Activated CD8-positive, alpha-beta memory T cell treated with anti-CD3 and anti-CD28 coated beads, Interleukin-2, amount 50 U/mL, for 24 hours (primary cell): ENCODE measurements at regions not wholly inside any gene's neighbourhood (a gene's known extent, or its start where the extent isn't known, plus 50 kb on each side); places are given as distances from the start of the nearest gene placed in this dataset.
"Not testable (repeated sequence)": the region's sequence is repeated elsewhere in the genome, so short reads cannot be mapped to it uniquely, and the experiment has no call there.

Experiments used
- DNase-seq: peaks from one replicate; pipeline ENCODE4 v3.0.0-alpha.2; 2020; ENCODE audit errors: extremely low read depth

DNA sequence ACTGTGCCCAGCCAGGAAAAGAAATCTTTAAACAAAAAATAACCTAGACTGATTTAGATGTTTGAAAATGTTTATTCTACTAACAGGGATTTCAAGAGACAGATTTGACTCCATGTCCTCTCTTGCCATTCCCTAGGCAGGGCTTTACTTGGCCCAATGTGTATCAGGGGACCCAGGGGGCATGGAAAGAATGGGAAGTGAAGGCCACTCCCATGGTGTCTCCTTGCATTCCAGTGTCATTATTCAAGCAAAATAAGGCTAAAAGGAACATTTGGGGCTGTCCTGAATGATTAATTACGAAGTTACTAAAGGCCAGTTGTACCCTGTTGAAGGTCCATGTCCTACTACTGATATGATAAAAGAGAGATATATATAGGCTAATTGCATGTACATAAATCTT is 151.9 kb upstream of the ATF7IP start:
- DNase-seq, result no peak

DNA sequence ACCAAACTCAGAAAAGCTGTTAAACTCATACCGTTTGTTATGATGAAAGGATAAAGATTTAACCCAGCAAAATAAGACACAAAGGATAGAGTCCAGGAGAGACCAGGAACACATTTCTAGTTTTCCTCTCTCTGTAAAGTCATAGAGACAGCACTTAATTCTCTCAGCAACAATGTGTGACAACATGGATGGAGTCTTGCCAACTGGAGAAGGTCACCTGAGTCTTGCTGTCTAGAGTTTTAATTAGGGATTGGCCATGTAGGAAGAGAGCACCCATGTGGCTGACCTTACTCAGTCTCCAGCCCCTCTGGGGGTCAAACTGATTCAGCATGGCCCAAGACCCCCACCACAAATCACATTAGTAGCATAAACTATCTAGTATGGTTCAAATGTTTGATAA is 151.0 kb upstream of the ATF7IP start:
- no peak for DNase-seq

DNA sequence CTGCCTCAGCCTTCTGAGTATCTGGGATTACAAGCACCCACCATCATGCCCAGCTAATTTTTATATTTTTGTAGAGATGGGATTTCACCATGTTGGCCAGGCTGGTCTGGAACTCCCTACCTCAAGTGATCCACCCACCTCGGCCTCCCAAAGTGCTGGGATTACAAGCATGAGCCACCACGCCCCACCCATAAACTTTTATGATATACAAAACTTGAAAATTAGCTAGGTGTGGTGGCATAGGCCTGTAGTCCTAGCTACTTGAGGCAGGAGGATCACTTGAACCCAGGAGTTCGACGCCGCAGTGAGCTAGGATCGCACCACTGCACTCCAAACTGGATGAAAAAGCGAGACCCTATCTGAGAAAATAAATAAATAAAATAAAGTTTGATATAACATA is 149.5 kb upstream of the ATF7IP start:
- not testable (repeated sequence) for DNase-seq

DNA sequence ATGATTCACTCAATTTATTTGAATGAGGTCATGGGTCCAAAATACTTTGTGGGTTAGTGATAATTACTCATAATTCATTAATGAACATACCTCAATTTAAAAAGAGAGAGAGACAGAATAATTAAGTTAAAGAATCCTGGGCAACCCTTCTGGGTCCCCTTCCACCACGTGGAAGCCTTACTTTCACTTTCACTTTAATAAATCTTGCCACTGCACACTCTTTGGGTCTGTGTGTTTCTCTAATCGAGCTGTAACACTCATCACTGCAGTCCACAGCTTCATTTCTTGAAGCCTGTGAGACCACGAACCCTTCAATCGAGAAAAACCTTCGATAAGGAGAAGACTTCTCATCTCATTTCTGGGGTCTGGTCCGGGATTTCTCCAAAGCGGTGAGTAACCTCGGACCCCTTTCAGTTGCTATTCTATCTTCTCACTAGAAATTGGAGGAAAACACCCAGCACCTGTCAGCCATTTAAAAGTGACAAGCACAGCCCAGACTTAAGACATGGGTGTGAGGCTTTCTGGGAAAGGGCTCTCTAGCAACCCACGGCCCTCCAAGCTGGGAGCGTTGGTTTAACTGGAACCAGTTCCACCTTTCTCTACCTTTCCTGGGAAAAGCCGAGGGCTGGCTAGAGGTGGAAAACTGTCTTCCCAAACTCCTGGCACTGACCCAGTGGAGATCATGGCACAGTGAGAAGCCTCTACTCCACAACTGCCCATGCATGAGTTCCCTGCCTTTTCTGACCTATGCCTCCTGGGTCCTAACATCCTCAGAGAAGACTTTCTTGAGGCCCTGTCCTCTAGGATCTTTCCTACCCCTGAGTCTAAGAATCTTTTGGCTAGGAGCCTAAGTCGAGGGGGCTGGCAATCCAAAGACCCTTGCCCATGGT is 148.8 kb upstream of the ATF7IP start:
- no peak for DNase-seq

DNA sequence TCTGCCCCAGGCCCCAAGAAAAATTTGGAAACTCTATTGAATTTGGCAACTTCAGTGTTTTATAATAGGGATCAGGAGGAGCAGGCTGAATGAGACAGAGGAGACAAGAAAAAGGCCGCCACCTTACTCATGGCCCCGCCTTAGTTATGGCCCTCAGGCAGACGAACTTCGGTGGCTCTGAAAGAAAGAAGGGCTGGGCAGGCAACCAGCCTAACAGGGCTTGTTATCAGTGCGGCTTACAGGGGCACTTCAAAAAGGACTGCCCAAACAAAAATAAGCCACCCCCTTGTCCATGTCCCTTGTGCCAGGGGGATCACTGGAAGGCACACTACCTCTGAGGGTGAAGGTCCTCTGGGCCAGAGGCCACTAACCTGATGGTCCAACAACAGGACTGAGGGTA is 146.3 kb upstream of the ATF7IP start:
- no peak for DNase-seq

DNA sequence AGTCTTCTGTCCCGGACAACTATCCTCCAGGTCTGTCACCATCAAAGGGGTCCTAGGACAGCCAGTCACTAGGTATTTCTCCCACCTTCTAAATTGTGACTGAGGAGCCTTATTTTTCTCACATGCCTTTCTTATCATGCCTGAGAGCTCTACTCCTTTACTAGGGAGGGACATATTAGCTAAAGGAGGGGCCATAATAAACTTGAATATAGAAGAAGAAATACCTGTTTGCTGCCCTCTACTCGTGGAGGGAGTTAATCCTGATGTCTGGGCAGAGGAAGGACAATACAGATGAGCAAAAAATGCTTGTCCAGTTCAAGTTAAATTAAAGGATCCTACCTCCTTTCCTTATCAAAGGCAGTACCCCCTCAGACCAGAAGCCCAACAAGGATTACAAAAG is 145.8 kb upstream of the ATF7IP start:
- DNase-seq, result not testable (repeated sequence)

DNA sequence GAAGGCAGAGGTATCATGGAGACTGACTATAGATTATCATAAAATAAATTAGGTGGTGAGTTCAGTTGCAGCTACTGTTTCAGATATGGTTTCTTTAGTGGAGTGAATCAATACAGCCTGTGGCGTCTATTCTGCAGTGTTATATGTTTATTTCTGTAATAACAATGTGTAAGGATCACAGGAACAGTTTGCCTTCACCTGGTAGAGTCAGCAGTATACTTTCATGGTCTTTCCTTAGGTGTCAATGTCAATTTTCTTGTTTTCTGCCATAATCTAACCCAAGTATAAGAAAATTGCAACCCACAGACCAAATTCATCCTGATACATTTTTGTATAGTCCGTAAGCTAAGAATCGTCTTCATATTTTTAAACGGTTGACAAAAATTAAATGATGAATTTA is 140.4 kb upstream of the ATF7IP start:
- no peak for DNase-seq

DNA sequence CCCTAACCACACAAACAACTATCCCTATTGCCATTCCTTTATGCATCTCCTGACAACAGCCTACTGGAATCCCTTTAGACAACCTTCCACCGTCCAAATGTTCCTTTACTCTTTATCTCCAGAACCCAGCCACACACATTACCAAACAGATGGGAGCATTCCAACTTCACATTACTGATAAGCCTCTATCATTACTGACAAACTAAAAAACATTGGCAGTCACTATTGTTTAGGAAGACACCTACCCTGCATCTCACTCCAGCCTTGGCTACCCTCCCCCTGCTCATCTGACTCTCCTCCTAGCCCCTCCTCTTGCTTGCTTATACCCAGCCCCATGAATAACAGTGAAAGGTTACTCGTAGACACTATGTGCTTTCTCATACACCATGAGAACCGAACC is 130.3 kb upstream of the ATF7IP start:
- DNase-seq, result not testable (repeated sequence)

DNA sequence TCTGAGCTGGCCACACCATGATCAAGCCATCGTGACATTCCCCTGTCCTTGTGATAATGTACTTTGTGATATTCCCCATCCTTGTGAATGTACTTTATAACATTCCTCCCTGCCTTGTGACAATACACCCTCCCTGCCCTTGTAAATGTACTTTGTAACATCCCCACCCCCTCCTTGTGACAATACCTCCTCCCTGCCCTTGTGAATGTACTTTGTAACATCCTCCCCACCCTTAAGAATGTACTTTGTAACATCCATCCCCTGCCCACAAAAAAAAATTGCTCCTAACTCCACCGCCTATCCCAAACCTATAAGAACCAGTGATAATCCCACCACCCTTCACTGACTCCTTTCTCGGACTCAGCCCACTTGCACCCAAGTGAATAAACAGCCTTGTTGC is 128.8 kb upstream of the ATF7IP start:
- not testable (repeated sequence) for DNase-seq

DNA sequence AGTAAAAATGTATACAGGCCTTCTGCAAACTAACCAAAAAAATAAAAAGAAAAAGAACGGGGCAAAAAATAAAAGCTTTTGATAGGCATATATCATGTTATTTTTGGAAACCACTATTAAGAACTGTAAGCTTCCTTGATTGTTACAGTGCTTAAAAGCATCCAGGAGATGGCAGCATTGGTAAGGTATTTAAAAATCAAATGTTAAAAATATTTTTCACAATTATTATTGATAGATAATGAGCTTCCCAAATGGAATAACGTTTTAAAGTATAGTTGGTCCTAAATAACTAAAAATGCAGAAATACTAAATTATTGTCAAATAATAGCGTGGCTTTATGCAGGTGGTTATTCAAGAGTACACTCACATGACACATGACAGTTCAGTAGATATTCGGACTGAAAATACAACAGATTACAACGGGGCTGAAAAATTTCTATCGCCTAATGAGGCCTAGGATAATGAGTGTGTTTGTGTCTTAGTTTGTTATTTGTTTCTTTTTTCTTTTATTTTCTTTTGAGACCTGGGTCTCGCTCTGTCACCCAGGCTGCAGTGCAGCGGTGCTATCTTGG is 127.2 kb upstream of the ATF7IP start:
- DNase-seq, result no peak

DNA sequence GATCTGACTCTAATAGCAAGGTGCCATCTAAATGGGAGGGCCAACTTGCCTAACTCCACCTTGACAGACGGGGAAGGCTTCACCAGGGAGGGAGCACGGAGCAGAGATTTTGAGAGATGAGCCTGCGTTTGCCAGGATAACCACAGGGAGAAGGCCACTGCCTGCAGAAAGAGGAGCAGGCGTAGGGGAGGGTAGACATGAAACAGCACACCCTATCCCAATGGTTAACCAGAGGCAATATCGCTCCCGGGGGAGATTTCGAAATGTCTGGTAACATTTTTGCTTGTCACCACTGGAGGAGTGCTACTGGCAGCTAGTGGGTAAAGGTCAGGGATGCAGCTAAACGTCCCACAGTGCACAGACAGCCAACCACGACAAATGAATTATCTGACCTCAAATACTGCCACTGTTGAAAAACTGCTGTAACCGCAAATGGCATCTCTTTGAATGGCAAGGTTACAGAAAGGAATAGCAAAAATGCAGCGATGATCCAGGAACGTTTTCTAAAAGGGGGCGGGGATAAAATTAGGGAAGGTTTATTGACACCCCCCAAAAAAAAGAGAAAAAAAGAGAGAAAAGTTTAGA is 126.0 kb upstream of the ATF7IP start:
- no peak for DNase-seq

DNA sequence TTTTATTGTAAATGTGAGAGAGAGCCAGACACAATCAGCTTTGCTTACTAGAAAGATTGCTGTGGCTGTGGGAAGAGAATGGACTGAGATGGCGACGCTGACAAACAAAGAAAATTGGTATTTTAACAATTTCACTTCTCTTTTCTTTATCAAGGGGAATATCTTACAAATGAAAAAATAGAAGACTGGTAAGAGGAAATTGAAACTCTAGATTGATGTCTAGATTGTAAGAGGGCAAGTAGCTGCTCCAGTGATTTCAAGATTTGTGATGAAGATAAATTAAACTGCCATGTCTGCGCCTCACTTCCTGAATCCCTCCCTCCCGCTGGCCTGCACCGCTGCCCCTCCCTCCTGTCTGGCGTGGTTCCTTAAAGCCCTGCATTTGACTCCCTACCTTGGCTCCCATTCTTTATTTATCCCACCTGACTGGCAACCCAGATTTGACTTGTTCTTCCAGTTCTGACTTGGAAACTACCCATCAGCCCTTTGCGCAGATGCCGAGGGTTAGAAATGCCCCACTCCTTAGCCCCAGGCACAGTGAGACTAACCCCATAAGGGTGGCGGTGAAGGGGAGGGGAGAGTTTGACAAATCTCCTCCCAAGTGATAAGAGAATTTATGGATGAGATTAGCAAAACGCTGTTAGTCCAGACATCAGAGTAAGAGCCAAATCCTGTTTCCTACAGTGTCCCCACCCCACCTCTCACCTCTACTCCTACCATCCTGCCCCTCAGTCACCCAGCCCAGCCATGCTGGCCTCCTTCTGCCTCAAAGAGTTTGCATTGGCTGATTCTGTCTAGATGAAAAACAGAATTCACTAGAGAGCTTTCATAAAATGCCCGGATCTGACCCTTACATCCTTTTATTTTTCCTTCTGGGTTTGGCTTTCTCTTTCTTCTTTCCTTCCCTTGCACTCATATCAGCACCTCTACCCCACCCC is 125.3 kb upstream of the ATF7IP start:
- DNase-seq, result no peak

DNA sequence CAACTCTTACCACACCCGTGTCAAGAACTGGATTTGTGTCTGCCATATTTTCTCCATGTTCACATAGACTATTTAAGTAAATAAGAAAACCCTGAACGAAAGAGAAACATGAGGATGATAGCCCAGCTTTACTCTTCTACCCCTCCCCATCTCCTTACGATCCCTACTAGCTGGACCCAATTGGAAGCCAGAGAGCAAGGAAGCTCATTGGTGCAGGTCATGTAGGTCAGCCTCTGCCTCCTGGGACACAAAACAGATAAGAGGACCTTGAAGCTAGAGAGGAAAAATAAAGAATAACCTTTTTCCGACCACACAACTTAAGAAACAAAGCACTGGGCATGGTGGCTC is 124.6 kb upstream of the ATF7IP start:
- DNase-seq, result no peak

DNA sequence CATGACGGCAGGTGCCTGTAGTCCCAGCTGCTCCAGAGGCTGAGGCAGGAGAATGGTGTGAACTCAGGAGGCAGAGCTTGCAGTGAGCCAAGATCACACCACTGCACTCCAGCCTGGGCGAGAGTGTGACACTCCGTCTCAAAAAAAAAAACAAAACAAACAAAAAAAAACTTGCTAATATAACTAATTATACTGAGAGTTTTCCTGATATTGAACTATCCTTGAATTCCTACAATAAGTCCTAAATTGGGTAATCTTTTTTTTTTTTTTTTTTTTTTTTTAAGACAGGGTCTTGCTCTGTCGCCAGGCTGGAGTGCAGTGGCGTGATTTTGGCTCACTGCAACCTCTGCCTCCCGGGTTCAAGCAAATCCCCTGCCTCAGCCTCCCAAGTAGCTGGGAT is 122.7 kb upstream of the ATF7IP start:
- DNase-seq, result not testable (repeated sequence)

DNA sequence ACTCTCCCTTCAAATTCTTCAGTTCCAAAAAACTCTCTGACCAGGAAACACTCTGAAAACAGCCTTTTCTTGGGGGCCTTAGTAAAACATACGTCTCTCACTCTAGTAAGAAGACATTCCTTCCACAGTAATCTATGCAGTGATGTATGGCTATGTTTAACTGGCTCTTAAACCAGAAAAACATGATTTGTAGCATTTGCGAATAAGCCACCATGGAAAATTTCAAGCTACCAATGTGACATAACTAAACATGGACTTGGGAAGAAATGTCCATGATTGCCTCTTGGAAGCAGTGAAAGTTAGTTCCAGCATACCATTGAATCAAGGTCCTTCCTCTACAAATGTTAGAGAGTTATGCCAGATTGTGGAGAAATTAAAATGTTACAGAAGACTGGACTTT is 121.5 kb upstream of the ATF7IP start:
- DNase-seq, result no peak

DNA sequence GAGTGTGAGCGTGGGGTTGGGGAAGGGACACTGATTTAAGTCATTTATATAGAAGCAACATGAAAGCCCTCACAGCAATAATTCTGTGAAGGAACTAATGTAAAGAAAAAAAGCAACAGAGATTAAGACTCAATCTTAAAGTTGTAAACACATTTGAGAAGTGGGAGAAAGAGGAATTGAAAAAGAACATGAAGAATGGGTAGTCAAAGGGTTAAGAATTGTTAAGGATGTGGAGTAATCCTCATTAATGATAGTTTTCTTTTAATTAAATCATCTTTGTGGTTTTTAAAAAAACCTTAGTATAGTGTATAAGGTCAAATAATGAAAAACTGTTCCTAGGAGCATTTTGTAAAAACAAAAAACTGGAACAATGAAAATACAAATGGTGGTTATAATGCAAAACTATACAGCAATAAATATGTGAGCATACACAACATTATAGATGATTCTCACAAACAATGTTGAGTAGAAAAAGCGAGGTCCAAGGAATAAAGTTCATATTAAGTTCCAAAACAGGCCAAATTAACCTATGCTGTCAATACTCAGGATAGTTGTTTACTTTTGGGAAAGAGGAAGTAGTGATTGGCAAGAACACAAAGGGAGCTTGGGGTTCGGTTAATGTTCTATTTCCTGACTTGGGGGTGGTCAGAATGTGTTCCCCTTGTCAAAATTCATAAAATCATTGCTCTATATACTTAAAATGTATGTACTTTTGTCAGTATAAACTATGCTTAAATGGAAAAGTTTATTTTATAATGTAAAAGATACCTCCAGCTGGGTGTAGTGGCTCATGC is 120.4 kb upstream of the ATF7IP start:
- no peak for DNase-seq

DNA sequence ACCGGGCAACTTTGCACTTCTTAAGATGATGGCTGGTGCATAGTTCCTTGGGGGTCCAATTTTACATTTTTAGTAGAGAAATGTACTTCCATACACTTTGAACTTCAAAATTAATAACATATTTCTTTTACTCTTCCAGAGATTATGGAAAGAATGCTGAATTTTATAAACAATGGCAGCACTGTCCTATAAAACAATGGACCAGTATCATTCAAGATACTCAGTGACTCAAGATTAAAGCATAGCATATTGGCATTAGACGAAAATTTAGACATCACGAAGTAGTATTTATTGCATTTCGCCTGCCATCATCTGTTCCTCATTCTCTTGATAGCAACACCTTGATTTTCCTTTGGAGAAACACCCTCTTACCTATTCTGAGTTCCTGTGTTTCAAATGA is 118.3 kb upstream of the ATF7IP start:
- no peak for DNase-seq

DNA sequence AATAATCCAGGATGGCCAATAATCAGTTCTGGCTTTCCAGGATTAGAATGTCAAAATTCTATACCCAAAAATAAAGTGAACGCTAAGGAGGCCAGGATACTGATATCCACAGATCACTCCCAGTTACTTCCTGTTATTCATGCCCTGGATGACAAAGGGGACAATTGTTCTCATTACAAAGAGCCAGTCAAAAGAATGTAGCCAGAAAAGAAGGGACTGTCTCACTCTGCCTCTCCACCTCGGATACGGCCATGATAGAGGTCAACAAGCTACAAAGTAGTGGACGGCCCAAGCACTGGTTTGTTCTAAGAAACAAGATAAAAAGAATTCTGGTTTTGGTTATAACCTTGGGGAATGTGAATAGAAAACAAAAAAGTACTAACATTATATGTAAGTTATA is 116.1 kb upstream of the ATF7IP start:
- no peak for DNase-seq

DNA sequence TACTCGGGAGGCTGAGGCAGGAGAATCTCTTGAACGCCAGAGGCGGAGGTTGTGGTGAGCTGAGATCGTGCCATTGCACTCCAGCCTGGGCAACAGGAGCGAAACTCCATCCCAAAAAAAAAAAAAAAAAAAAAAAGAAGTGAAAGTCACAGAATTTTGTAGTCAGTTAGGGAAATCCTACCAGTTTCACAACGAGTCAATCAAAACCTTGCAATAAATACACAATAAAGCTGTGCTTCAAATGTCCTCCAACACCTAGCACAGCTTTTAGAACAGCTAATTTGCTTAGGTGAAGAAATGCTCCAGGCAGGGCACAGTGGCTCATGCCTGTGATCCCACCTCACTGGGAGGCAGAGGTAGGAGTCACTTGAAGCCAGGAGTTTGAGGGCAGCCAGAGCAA is 112.8 kb upstream of the ATF7IP start:
- no peak for DNase-seq

DNA sequence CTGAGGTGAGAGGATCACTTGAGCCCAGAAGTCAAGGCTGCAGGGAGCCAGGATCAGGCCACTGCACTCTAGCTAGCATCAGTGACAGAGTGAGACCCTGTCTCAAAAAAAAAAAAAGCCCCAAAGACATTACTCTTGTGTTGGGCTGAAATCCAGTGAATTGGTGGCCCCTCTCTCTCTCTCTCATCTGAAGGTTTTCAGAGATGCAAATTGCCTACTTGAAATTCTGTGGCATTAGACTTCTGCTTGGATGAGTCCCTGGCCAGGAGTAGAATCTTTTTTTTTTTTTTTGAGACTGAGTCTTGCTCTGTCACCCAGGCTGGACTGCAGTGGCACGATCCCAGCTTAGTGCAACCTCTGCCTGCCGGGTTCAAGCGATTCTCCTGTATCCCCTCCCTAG is 112.0 kb upstream of the ATF7IP start:
- DNase-seq, result no peak

DNA sequence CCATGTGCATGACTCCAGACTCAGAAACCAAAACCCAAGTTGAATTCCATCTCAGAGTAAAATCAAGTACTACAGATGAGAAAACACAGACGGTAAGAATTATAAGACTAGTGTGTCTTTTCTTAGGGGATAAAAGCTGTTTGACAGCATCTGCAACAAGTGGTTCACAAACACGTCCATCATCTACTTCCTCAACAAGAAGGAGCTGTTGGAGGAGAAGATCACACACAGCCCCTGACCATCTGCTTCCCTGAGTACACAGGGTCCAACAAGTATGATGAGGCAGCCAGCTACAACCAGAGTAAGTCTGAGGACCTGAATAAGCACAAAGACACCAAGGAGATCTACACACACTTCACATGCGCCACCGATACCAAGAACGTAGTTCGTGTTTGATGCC is 110.7 kb upstream of the ATF7IP start:
- no peak for DNase-seq
